K562 (cell line): ENCODE measurements at regions not wholly inside any gene's neighbourhood (a gene's known extent, or its start where the extent isn't known, plus 50 kb on each side); places are given as distances from the start of the nearest gene placed in this dataset.

Source experiments
- ATAC-seq: fragments of 200-7000 bp; cut with Tn5 transposase; 3 replicates; pipeline ENCODE4 v1.9.1; 2020; ENCODE audit warnings: moderate library complexity
- BruUV-seq: library from RNA; stranded (reverse); fragments of 400-500 nt; replicated peaks from 2 replicates; lab custom pipeline; 2021; lab: Mats Ljungman, UMichigan
- CTCF ChIA-PET: fragments of 300-600 bp; formaldehyde crosslinking; extraction: SDS; loops from one replicate; lab custom pipeline; 2021; ENCODE audit warnings: low intra/inter-chr PET ratio; lab: Yijun Ruan, JAX
- POLR2A ChIA-PET: fragments of 300-600, 350-650 bp; sonication (Branson Sonifier 250); formaldehyde crosslinking; extraction: SDS; loops from one replicate; lab custom pipeline; 2021; ENCODE audit warnings: antibody characterized with exemption, inconsistent platforms; lab: Yijun Ruan, JAX
- DNase-seq, 4 experiments: peaks; one replicate each; pipeline versions ENCODE4 v3.0.0 to v3.0.0-alpha.2; 2011 to 2018; ENCODE audit warnings: low spot score in 3 of 4, mixed read lengths in 3 of 4; ENCODE audit errors: extremely low read depth in 1 of 4
- FAIRE-seq: peaks from 2 replicates; lab custom pipeline; 2011; peaks lifted over from hg19 to GRCh38; lab: Jason Lieb, UNC
- H2AFZ ChIP-seq: 2 replicates; pipeline ENCODE4 v1.6.0; 2011; ENCODE audit warnings: low read depth, low read length, control low read depth, inconsistent platforms
- H3K27ac ChIP-seq: fragments of 200-600 bp; 3 replicates; pipeline ENCODE4 v1.8.0; 2011; ENCODE audit warnings: low read depth, mild to moderate bottlenecking, control low read depth, inconsistent platforms, low read length, moderate library complexity, mixed read lengths; ENCODE audit errors: extremely low read depth
- H3K27me3 ChIP-seq, 2 experiments: fragments of 300-600 bp in 1 of 2; 2 replicates in 1 of 2; 3 replicates in 1 of 2; pipeline versions ENCODE4 v1.6.0 to v1.8.0; 2011; ENCODE audit warnings: inconsistent platforms in 2 of 2, low read length in 2 of 2, mild to moderate bottlenecking in 1 of 2, mixed read lengths in 1 of 2, moderate library complexity in 1 of 2; ENCODE audit not compliant: control insufficient read depth in 2 of 2, insufficient read depth in 2 of 2
- H3K36me3 ChIP-seq: fragments of 300-600 bp; 3 replicates; pipeline ENCODE4 v1.8.0; 2011; ENCODE audit warnings: mild to moderate bottlenecking, low read length, inconsistent platforms; ENCODE audit not compliant: control insufficient read depth, insufficient read depth
- H3K4me1 ChIP-seq, 2 experiments: fragments of 200-600 bp in 1 of 2; replicated peaks in 1 of 2; 2 replicates in 1 of 2; 3 replicates in 1 of 2; pipeline versions ENCODE4 v1.5.1 to v1.8.0; 2011; ENCODE audit warnings: inconsistent platforms in 2 of 2, low read length in 2 of 2, mild to moderate bottlenecking in 1 of 2, mixed read lengths in 1 of 2, moderate library complexity in 1 of 2; ENCODE audit not compliant: control insufficient read depth in 2 of 2, insufficient read depth in 2 of 2
- H3K4me2 ChIP-seq: 2 replicates; pipeline ENCODE4 v1.6.1; 2011; ENCODE audit warnings: low read length, control low read depth, inconsistent platforms, mixed read lengths; ENCODE audit not compliant: insufficient read depth
- H3K4me3 ChIP-seq: fragments of 200-600 bp; sonication (generic), shearing (Covaris generic); 2 replicates; pipeline ENCODE4 v1.5.1; 2016; ENCODE audit warnings: control low read depth, inconsistent platforms
- H3K79me2 ChIP-seq: fragments of 200-600 bp; 3 replicates; pipeline ENCODE4 v1.8.0; 2011; ENCODE audit warnings: low read length, inconsistent platforms; ENCODE audit not compliant: control insufficient read depth, insufficient read depth
- H3K9ac ChIP-seq, 2 experiments: 2 replicates each; pipeline versions ENCODE4 v1.6.0 to v1.6.1; 2011; ENCODE audit warnings: low read depth in 2 of 2, low read length in 2 of 2, control low read depth in 1 of 2, inconsistent platforms in 1 of 2, mild to moderate bottlenecking in 1 of 2, mixed read lengths in 1 of 2; ENCODE audit not compliant: insufficient read depth in 1 of 2
- H3K9me1 ChIP-seq: one replicate; pipeline ENCODE4 v1.6.0; 2011; ENCODE audit warnings: inconsistent platforms, mild to moderate bottlenecking, low read length, moderate library complexity; ENCODE audit not compliant: control insufficient read depth, insufficient read depth
- H3K9me3 ChIP-seq: replicated peaks from 2 replicates; pipeline ENCODE4 v1.5.1; 2011; ENCODE audit warnings: low read depth, low read length, inconsistent platforms; ENCODE audit not compliant: control insufficient read depth, insufficient read depth
- H4K20me1 ChIP-seq: replicated peaks from 2 replicates; pipeline ENCODE4 v1.6.1; 2011; ENCODE audit warnings: low read length, inconsistent platforms, mixed read lengths; ENCODE audit not compliant: control insufficient read depth, insufficient read depth
- ATF1 ChIP-seq, 2 experiments: fragments of 450-650 bp in 1 of 2; IDR thresholded peaks; 2 replicates each; pipeline ENCODE4 v1.6.1; 2016; ENCODE audit warnings: missing compliant biosample characterization in 1 of 2, missing genetic modification characterization in 1 of 2
- L3MBTL2 ChIP-seq: fragments of 450-650 bp; IDR thresholded peaks from 2 replicates; pipeline ENCODE4 v1.6.1; 2016; ENCODE audit warnings: mild to moderate bottlenecking, moderate library complexity
- NELFE ChIP-seq: IDR thresholded peaks from 2 replicates; pipeline ENCODE4 v1.6.1; 2011; ENCODE audit warnings: mild to moderate bottlenecking; ENCODE audit not compliant: insufficient read depth, insufficient read length
- POLR2AphosphoS2 ChIP-seq: IDR thresholded peaks from 2 replicates; pipeline ENCODE4 v1.6.1; 2012; ENCODE audit warnings: low read length, improper control_type of control experiment
- POLR2B ChIP-seq: fragments of 450-650 bp; IDR thresholded peaks from 2 replicates; pipeline ENCODE4 v1.6.1; 2018; ENCODE audit warnings: low read depth; ENCODE audit not compliant: partially characterized antibody
- SIRT6 ChIP-seq: IDR thresholded peaks from one replicate; pipeline ENCODE4 v1.6.1; 2012; ENCODE audit warnings: low read depth, mild to moderate bottlenecking, control low read depth, inconsistent platforms, low read length, moderate library complexity
- SRF ChIP-seq, 2 experiments: fragments of 250-450, 450-650 bp in 1 of 2; sonication (Bioruptor Pico) in 1 of 2; sonication (generic) in 1 of 2; formaldehyde crosslinking; IDR thresholded peaks; 2 replicates each; pipeline versions ENCODE4 v1.5.0 to v1.5.1; 2020 to 2022; ENCODE audit warnings: mild to moderate bottlenecking in 1 of 2, missing genetic modification reagents in 1 of 2
- TAL1 ChIP-seq: fragments of 450-650 bp; IDR thresholded peaks from 2 replicates; pipeline ENCODE4 v1.6.1; 2016; ENCODE audit warnings: mild to moderate bottlenecking
- TBP ChIP-seq: optimal IDR thresholded peaks from 2 replicates; pipeline ENCODE3; 2011; ENCODE audit warnings: low read depth, low read length, improper control_type of control experiment
- TCFL5 ChIP-seq: fragments of 250-450 bp; sonication (Bioruptor Pico); conservative IDR thresholded peaks from 2 replicates; pipeline ENCODE4 v1.6.1; 2021; ENCODE audit warnings: mild to moderate bottlenecking, moderate library complexity, matching md5 sums
- ZBTB8A ChIP-seq: fragments of 450-650 bp; IDR thresholded peaks from 2 replicates; pipeline ENCODE4 v1.6.1; 2018; ENCODE audit warnings: mild to moderate bottlenecking, moderate library complexity; ENCODE audit not compliant: partially characterized antibody
- ZNF23 ChIP-seq: fragments of 250-450 bp; sonication (Bioruptor Pico); IDR thresholded peaks from 2 replicates; pipeline ENCODE4 v1.4.0; 2020; ENCODE audit warnings: mild to moderate bottlenecking
- ZNF274 ChIP-seq: IDR thresholded peaks from 2 replicates; pipeline ENCODE4 v1.6.1; 2011; ENCODE audit warnings: low read depth, mild to moderate bottlenecking, low read length, moderate library complexity, borderline replicate concordance
- ZNF311 ChIP-seq: fragments of 250-450 bp; sonication (Bioruptor Pico); IDR thresholded peaks from 2 replicates; pipeline ENCODE4 v1.4.0; 2020; ENCODE audit warnings: mild to moderate bottlenecking, moderate library complexity
- ZNF324 ChIP-seq: fragments of 250-450 bp; sonication (Bioruptor Pico); IDR thresholded peaks from 2 replicates; pipeline ENCODE4 v1.4.0; 2020; ENCODE audit warnings: mild to moderate bottlenecking
- ZSCAN29 ChIP-seq: fragments of 450-650 bp; IDR thresholded peaks from 2 replicates; pipeline ENCODE4 v1.6.1; 2017
- WGBS: fragments of 100-300 bp; shearing (Covaris generic); methylation state at CpG from one replicate; pipeline ENCODE4 v1.1.6; 2016; ENCODE audit warnings: low coverage, mixed read lengths; ENCODE audit not compliant: insufficient coverage; ENCODE audit errors: missing lambda C conversion rate; 5-methylcytosine and 5-hydroxymethylcytosine counted together
- in situ Hi-C: fragments of 300-500 bp; cut with MboI; formaldehyde crosslinking; loops from 4 replicates; pipeline ENCODE4 v1.15.0; 2018; ENCODE audit warnings: inconsistent platforms, mixed read lengths
- intact Hi-C: fragments of 100-400 bp; cut with micrococcal nuclease; formaldehyde crosslinking; loops from 2 replicates; pipeline ENCODE4 v1.14.2; 2022
- TF ChIP-seq, protein P1 (sequence below): fragments of 450-650 bp; IDR thresholded peaks from 2 replicates; pipeline ENCODE4 v1.6.1; 2014; ENCODE audit warnings: low read depth, mild to moderate bottlenecking, moderate library complexity, borderline replicate concordance

- Histone ChIP-seq H3K4me3 (no peak overlapping the region), H3K9me3 (no peaks in the 10 kb centered on the region), H3K27ac (no peak overlapping the region), H3K4me1 (no peaks in the 10 kb centered on the region), H3K27me3 (no peaks in the 10 kb centered on the region; a peak in 1 of 5 replicates), H3K9ac (no peak overlapping the region), H3K79me2 (no peaks in the 10 kb centered on the region), H3K9me1 (no peaks in the 10 kb centered on the region), H4K20me1 (no peaks in the 10 kb centered on the region), H3K4me2 (no peak overlapping the region), H2AFZ (no peak overlapping the region), H3K36me3 (no peaks in the 10 kb centered on the region)
- POLR2A ChIA-PET, result interaction anchor here (0.6 kb wide), 1 partner anchor 20 kb away, joined by 4 read pairs; no protein-coding TSS in a partner anchor
- no peak for TF ChIP-seq ZBTB8A
- no peak for TF ChIP-seq POLR2AphosphoS2
- no peak for TF ChIP-seq ATF1 (CRISPR knock-in tag; IDR thresholded peaks at IDR 0.05)
- TF ChIP-seq ATF1 (tag; IDR thresholded peaks at IDR 0.05), result no peak
- intact Hi-C loops (no loop called here), in situ Hi-C loops (no loop called here)
- FAIRE-seq (no peak), ATAC-seq (no peak), DNase-seq (no peak)
- BruUV-seq, result no TSS peak
- 0% methylated on average over 4 of the region's 4 CpGs for WGBS
- CTCF ChIA-PET, result no interaction called here
These were observed 216.3 kb upstream of the PRNP start for GRCh38 chr20:4469910-4470309.

- Histone ChIP-seq H3K9ac (no peak overlapping the region), H2AFZ (no peak overlapping the region), H3K27me3 (no peaks in the 10 kb centered on the region; a peak in 1 of 5 replicates), H3K9me3 (no peaks in the 10 kb centered on the region), H3K9me1 (no peaks in the 10 kb centered on the region), H3K36me3 (no peaks in the 10 kb centered on the region), H3K4me3 (no peak overlapping the region), H3K79me2 (no peaks in the 10 kb centered on the region), H3K4me1 (no peaks in the 10 kb centered on the region), H3K27ac (no peak overlapping the region), H3K4me2 (no peak overlapping the region), H4K20me1 (no peaks in the 10 kb centered on the region)
- POLR2A ChIA-PET, result no interaction called here
- FAIRE-seq (no peak), ATAC-seq (no peak), DNase-seq (no peak)
- in situ Hi-C loops, result no loop called here
- intact Hi-C loops, result no loop called here
- no TSS peak for BruUV-seq
- 0% methylated on average over 1 of the region's 1 CpG for WGBS
- CTCF ChIA-PET, result no interaction called here
- no peak for TF ChIP-seq ZSCAN29
- TF ChIP-seq NELFE, result no peak
- no peak for TF ChIP-seq TAL1
- TF ChIP-seq SIRT6, result no peak
- no peak for TF ChIP-seq POLR2B
- no peak for TF ChIP-seq TCFL5 (CRISPR knock-in tag)
- no peak for TF ChIP-seq SRF (CRISPR knock-in tag; IDR thresholded peaks at IDR 0.05)
- no peak for TF ChIP-seq ZNF311 (CRISPR knock-in tag)
- no peak for TF ChIP-seq TBP
- TF ChIP-seq, protein P1, sequence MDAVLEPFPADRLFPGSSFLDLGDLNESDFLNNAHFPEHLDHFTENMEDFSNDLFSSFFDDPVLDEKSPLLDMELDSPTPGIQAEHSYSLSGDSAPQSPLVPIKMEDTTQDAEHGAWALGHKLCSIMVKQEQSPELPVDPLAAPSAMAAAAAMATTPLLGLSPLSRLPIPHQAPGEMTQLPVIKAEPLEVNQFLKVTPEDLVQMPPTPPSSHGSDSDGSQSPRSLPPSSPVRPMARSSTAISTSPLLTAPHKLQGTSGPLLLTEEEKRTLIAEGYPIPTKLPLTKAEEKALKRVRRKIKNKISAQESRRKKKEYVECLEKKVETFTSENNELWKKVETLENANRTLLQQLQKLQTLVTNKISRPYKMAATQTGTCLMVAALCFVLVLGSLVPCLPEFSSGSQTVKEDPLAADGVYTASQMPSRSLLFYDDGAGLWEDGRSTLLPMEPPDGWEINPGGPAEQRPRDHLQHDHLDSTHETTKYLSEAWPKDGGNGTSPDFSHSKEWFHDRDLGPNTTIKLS, result no peak
- no peak for TF ChIP-seq ZNF23 (CRISPR knock-in tag)
- TF ChIP-seq ZNF274, result no peak
- no peak for TF ChIP-seq ZNF324 (CRISPR knock-in tag)
- no peak for TF ChIP-seq L3MBTL2
These were observed 218.1 kb upstream of the PRNP start for GRCh38 chr20:4468114-4468513.
